AG04450 (cell line): ENCODE measurements at regions not wholly inside any gene's neighbourhood (a gene's known extent, or its start where the extent isn't known, plus 50 kb on each side); places are given as distances from the start of the nearest gene placed in this dataset.

Experiments
- CTCF ChIA-PET: fragments of 300-600, 350-600 bp; formaldehyde crosslinking; extraction: SDS; loops from one replicate; lab custom pipeline; 2022; ENCODE audit warnings: antibody characterized with exemption, inconsistent platforms; lab: Charles Lee
- POLR2A ChIA-PET: fragments of 350-600 bp; formaldehyde crosslinking; extraction: SDS; loops from one replicate; lab custom pipeline; 2021; ENCODE audit warnings: antibody characterized with exemption, inconsistent platforms; lab: Yijun Ruan, JAX
- DNase-seq: peaks from one replicate; pipeline ENCODE4 v3.0.0-alpha.2; 2011; ENCODE audit warnings: low read depth, low spot score
- H3K27ac ChIP-seq: one replicate; pipeline ENCODE4 v1.5.1; 2012; ENCODE audit warnings: low read depth, low read length, control low read depth
- H3K27me3 ChIP-seq: one replicate; pipeline ENCODE4 v1.6.0; 2012; ENCODE audit warnings: low read length; ENCODE audit not compliant: control insufficient read depth, insufficient read depth
- H3K4me3 ChIP-seq: 2 replicates; pipeline ENCODE4 v1.5.1; 2011; ENCODE audit warnings: mild to moderate bottlenecking, low read depth, low read length, control low read depth
- H3K9me3 ChIP-seq: 2 replicates; pipeline ENCODE4 v1.5.1; 2012; ENCODE audit warnings: low read length; ENCODE audit not compliant: control insufficient read depth, insufficient read depth
- CTCF ChIP-seq: IDR thresholded peaks from 2 replicates; pipeline ENCODE4 v1.5.1; 2011; ENCODE audit warnings: low read depth, low read length, control low read depth, inconsistent platforms

DNA sequence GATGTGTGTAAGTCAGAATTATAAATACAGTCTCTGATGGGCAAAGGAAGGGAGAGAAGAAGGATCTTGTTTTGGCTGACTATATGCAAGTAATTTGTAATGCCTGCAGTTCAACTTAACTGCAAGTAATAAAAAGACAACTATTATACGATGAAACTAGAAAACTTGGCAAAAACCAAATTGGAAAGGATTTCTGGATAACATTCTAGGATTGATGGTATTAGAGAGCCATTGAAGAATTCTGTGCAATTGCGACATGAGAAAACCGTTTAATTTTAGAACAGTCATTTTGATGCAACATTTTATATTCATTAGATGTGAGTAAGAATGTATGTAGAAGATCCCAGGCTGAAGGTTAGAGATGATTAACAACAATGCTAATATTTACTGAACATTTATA is 1334.1 kb downstream of the EFNB2 start:
- TF ChIP-seq CTCF = no peak
- CTCF ChIA-PET = interaction anchor here (1.0 to 1.2 kb wide), 2 partner anchors 14 to 427 kb away, joined by 3 to 4 read pairs; no protein-coding TSS in a partner anchor
- H3K27ac ChIP-seq = no peak overlapping the region
- H3K27me3 ChIP-seq = no peaks in the 10 kb centered on the region
- no peaks in the 10 kb centered on the region for H3K9me3 ChIP-seq
- DNase-seq = no peak
- POLR2A ChIA-PET = no interaction called here
- no peak overlapping the region for H3K4me3 ChIP-seq

DNA sequence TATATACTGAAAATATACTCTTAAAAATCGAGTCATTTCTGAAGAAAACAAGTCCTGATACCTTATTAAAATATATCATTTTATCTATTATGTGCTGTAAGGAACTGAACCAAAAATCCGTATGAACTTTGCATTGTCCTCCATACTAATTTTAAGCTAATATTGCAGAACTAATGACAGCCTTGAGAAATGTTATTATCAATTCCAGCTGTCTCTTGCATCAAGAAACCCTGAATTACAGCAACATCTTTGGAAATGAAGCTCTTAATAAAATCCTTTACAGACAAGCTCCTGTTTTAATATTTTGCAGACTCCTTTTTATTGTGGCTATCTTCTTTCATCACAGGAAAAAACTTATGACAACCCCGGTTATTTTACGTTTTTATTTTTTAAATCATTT is 1335.3 kb downstream of the EFNB2 start:
- Histone ChIP-seq H3K4me3 (no peak overlapping the region), H3K27ac (no peak overlapping the region), H3K27me3 (no peaks in the 10 kb centered on the region), H3K9me3 (no peaks in the 10 kb centered on the region)
- POLR2A ChIA-PET = no interaction called here
- no peak for TF ChIP-seq CTCF
- no peak for DNase-seq
- CTCF ChIA-PET = no interaction called here

GRCh38 chr13:105196052-105196451 is 1339.4 kb downstream of the EFNB2 start:
- no peak for DNase-seq
- Histone ChIP-seq H3K27me3 (no peaks in the 10 kb centered on the region), H3K4me3 (no peak overlapping the region), H3K9me3 (no peaks in the 10 kb centered on the region), H3K27ac (no peak overlapping the region)
- ChIA-PET POLR2A (no interaction called here), CTCF (no interaction called here)
- no peak for TF ChIP-seq CTCF

- ChIA-PET POLR2A (no interaction called here), CTCF (interaction anchor here (2.3 kb wide), 1 partner anchor 9 kb away, joined by 11 read pairs; no protein-coding TSS in a partner anchor)
- Histone ChIP-seq H3K9me3 (no peaks in the 10 kb centered on the region), H3K27me3 (no peaks in the 10 kb centered on the region), H3K4me3 (no peak overlapping the region), H3K27ac (no peak overlapping the region)
- TF ChIP-seq CTCF = no peak
- DNase-seq = no peak
These were observed 1342.4 kb downstream of the EFNB2 start for GRCh38 chr13:105193026-105193425.

DNA sequence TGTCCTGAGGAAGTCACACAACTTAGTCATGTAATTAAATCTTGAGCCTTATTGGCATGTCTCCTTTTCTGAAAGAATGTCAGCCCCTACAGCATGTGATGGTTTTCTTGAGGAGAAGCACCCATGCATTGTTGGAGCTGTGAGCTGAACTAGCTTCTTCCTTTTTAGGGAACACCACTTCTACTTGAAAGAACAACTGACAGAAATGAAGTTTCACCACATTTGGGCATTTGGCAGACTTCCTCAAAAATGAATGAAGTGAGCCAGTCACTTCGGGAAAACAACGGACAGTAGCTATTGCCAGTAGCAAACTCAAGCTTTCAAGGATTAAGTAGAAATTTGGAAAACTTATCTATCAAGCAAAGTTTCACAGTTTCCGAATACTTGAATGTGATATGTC is 1351.3 kb downstream of the EFNB2 start:
- ChIA-PET CTCF (interaction anchor here (0.6 kb wide), 1 partner anchor 787 kb away, joined by 3 read pairs; no protein-coding TSS in a partner anchor), POLR2A (interaction anchor here (0.7 kb wide), 1 partner anchor 78 kb away, joined by 3 read pairs; no protein-coding TSS in a partner anchor)
- TF ChIP-seq CTCF = no peak
- H3K9me3 ChIP-seq = no peaks in the 10 kb centered on the region
- no peak overlapping the region for H3K4me3 ChIP-seq
- no peak for DNase-seq
- no peaks in the 10 kb centered on the region for H3K27me3 ChIP-seq
- no peak overlapping the region for H3K27ac ChIP-seq
